Thoracic aorta (tissue), 2 donors: ENCODE measurements at regions not wholly inside any gene's neighbourhood (a gene's known extent, or its start where the extent isn't known, plus 50 kb on each side); places are given as distances from the start of the nearest gene placed in this dataset.

ENCODE experiments used
- ATAC-seq: fragments of 150-250 bp; one replicate; pipeline ENCODE4 v1.8.0; 2017; ENCODE audit warnings: low read depth; ENCODE audit not compliant: insufficient number of reproducible peaks, low FRiP score
- DNase-seq: peaks from one replicate; pipeline ENCODE4 v3.0.0-alpha.2; 2020; ENCODE audit warnings: low spot score
- H3K27ac ChIP-seq, 2 donors: fragments of 200-600 bp; sonication (generic); 1 replicate in 1 of 2; 2 replicates in 1 of 2; pipeline ENCODE4 v1.5.1; 2016; ENCODE audit warnings: mild to moderate bottlenecking in 2 of 2, moderate library complexity in 2 of 2
- H3K27me3 ChIP-seq: fragments of 200-600 bp; sonication (generic); replicated peaks from 2 replicates; pipeline ENCODE4 v1.6.0; 2016; ENCODE audit warnings: mild to moderate bottlenecking; ENCODE audit not compliant: insufficient read depth
- H3K36me3 ChIP-seq: fragments of 200-600 bp; sonication (generic); one replicate; pipeline ENCODE4 v1.5.1; 2016
- H3K4me1 ChIP-seq, 2 donors: fragments of 200-600 bp; sonication (generic); 1 replicate in 1 of 2; 2 replicates in 1 of 2; pipeline versions ENCODE4 v1.5.1 to v1.6.0; 2016; ENCODE audit warnings: low read depth in 2 of 2, mild to moderate bottlenecking in 1 of 2; ENCODE audit not compliant: control insufficient read depth in 1 of 2
- H3K4me3 ChIP-seq: fragments of 200-600 bp; sonication (generic); 2 replicates; pipeline ENCODE4 v1.5.1; 2016; ENCODE audit warnings: mild to moderate bottlenecking
- H3K9me3 ChIP-seq: fragments of 200-600 bp; sonication (generic); 2 replicates; pipeline ENCODE4 v1.5.1; 2016
- TF ChIP-seq, protein P1 (sequence below): fragments of 200-600 bp; sonication (generic); IDR thresholded peaks from one replicate; pipeline ENCODE4 v1.5.1; 2019; ENCODE audit warnings: antibody characterized with exemption

DNA sequence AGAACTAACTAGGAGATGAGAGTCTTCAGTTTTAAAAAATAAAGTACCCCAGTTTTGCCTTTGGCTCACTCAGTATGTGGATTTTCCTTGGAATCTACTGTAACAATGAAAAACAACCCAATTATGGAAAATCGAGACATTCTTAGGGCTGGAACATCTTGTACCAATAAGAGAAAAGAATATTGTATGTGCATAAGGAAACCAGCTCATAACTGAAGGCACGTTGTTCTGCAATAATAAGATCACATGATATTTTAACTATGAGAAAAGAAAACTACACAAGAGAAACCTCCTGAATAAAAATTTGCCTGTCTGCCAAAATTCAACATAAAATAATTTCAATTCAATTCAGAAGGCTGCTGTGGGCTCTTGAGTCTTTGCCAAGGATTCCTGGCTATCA is 261.8 kb upstream of the EDNRA start:
- H3K27ac ChIP-seq, result no peak overlapping the region
- no peaks in the 10 kb centered on the region for H3K27me3 ChIP-seq
- ATAC-seq (no peak), DNase-seq (no peak)
- peaks cover 7 to 17% of the 10 kb centered on the region in 2 donors for H3K4me1 ChIP-seq
- TF ChIP-seq, protein P1, sequence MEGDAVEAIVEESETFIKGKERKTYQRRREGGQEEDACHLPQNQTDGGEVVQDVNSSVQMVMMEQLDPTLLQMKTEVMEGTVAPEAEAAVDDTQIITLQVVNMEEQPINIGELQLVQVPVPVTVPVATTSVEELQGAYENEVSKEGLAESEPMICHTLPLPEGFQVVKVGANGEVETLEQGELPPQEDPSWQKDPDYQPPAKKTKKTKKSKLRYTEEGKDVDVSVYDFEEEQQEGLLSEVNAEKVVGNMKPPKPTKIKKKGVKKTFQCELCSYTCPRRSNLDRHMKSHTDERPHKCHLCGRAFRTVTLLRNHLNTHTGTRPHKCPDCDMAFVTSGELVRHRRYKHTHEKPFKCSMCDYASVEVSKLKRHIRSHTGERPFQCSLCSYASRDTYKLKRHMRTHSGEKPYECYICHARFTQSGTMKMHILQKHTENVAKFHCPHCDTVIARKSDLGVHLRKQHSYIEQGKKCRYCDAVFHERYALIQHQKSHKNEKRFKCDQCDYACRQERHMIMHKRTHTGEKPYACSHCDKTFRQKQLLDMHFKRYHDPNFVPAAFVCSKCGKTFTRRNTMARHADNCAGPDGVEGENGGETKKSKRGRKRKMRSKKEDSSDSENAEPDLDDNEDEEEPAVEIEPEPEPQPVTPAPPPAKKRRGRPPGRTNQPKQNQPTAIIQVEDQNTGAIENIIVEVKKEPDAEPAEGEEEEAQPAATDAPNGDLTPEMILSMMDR, result no peak
- H3K36me3 ChIP-seq, result no peaks in the 10 kb centered on the region
- no peaks in the 10 kb centered on the region for H3K9me3 ChIP-seq
- H3K4me3 ChIP-seq, result no peak overlapping the region

DNA sequence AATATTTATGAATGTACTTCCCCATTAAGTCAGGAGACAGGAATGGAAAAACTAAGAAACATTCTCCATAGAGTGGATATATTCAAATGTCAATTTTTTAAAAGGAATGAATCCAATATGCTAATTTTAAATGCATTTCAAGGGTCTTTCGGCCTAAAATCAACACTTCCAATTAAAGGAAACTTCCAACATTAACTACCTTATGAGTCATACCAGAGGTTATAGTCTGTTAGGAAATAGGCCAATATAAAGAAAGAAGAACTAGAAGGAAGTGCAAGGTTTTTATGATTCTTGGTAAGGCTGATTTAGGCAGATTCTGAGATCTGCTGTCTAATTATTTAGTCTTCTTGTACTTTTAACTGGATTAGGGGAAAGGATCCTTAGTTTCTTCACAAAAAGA is 260.1 kb upstream of the EDNRA start:
- no peak overlapping the region for H3K27ac ChIP-seq
- DNase-seq (no peak), ATAC-seq (no peak)
- H3K4me1 ChIP-seq, result peaks cover 7 to 17% of the 10 kb centered on the region in 2 donors
- H3K4me3 ChIP-seq, result no peak overlapping the region
- no peaks in the 10 kb centered on the region for H3K27me3 ChIP-seq
- no peaks in the 10 kb centered on the region for H3K9me3 ChIP-seq
- TF ChIP-seq, protein P1, result no peak
- H3K36me3 ChIP-seq, result no peaks in the 10 kb centered on the region

DNA sequence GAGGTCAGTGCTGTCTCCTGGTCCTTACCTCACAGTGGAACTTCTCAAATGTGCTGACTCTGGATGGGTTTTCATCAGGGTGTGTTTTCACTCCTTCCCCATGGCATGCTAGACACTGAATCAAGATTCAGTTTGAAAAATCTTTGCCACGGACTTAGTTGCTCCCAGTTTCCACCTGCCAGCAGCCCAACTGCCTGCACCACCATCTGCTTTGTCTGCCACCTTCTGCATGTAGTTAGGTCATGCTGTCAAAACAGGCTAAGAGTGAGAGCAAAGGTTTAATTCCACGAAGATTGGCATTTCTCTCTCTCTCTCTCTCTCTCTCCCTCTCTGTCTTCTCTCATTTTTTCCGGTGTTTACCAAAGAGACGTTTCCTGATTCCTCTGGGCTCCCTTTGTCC is 258.0 kb upstream of the EDNRA start:
- TF ChIP-seq, protein P1, result no peak
- peaks cover 4 to 17% of the 10 kb centered on the region in 2 donors for H3K4me1 ChIP-seq
- H3K27me3 ChIP-seq, result no peaks in the 10 kb centered on the region
- H3K4me3 ChIP-seq, result no peak overlapping the region
- no peak overlapping the region for H3K27ac ChIP-seq
- no peaks in the 10 kb centered on the region for H3K36me3 ChIP-seq
- no peak for ATAC-seq
- H3K9me3 ChIP-seq, result no peaks in the 10 kb centered on the region
- DNase-seq, result no peak

DNA sequence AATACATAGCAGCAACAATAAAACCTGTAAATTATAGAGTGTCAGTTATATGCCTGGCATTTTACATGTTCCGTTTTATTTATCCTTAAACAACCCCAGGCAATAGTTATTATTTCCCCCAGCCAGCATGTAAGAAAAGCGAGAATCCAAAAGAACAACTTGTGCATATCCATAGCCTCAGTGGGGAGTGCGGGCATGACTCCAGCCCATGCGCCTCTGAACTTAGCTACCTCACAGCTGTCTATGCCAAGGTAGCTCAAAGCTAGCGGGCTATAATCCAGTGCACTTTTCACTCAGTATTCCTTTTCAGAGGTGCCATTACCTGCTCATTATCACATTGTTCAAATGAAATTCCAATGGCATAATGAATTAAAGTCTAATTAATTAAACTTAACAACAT is 257.3 kb upstream of the EDNRA start:
- no peaks in the 10 kb centered on the region for H3K36me3 ChIP-seq
- H3K27me3 ChIP-seq, result no peaks in the 10 kb centered on the region
- no peak for ATAC-seq

DNA sequence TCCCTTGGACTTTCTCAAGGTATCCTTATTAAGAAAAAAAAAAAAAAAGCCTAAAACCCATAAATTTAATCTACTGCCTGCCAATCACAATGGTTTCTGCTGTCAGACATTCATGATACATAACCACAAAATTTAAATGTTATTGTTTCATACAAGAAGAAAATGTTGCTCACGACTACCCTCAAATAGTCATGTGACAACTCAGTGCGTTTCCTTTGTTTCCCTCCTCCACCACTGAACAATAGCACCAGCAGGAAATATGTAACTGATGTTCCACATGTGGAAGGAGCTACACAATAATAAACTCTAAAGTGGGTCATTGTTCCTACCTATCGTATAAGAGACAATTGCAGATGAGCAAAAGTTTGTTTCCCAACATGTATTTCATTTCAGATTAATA is 244.1 kb upstream of the EDNRA start:
- no peaks in the 10 kb centered on the region for H3K9me3 ChIP-seq
- DNase-seq (no peak), ATAC-seq (no peak)
- no peaks in the 10 kb centered on the region for H3K36me3 ChIP-seq
- H3K27ac ChIP-seq, result no peak overlapping the region
- TF ChIP-seq, protein P1, result no peak
- no peaks in the 10 kb centered on the region for H3K4me1 ChIP-seq
- no peaks in the 10 kb centered on the region for H3K27me3 ChIP-seq
- H3K4me3 ChIP-seq, result no peak overlapping the region

More for the DNA sequence above, 257.3 kb upstream of the EDNRA start:
- DNase-seq, result no peak
- H3K4me3 ChIP-seq, result no peak overlapping the region
- peaks cover 4 to 17% of the 10 kb centered on the region in 2 donors for H3K4me1 ChIP-seq
- no peak overlapping the region for H3K27ac ChIP-seq
- TF ChIP-seq, protein P1, result no peak
- no peaks in the 10 kb centered on the region for H3K9me3 ChIP-seq
